NCI-H1694 treated with DMSO at 0.1 percent for 48 hours (cell line): ENCODE measurements at regions not wholly inside any gene's neighbourhood (a gene's known extent, or its start where the extent isn't known, plus 50 kb on each side); places are given as distances from the start of the nearest gene placed in this dataset.

Source experiments
- DNase-seq: peaks from one replicate; lab custom pipeline; 2025; lab: John Stamatoyannopoulos, UW

- no peak for DNase-seq
Measured at GRCh38 chr4:11264841-11265240, 163.9 kb downstream of the HS3ST1 start.

GRCh38 chr4:11264346-11264745 is 164.3 kb downstream of the HS3ST1 start:
- DNase-seq, result no peak

- DNase-seq, result no peak
Measured at GRCh38 chr4:11263208-11263607, 165.5 kb downstream of the HS3ST1 start.

- no peak for DNase-seq
Measured at GRCh38 chr4:11261066-11261850, 167.4 kb downstream of the HS3ST1 start.

- DNase-seq, result no peak
Measured at GRCh38 chr4:11259837-11260236, 168.9 kb downstream of the HS3ST1 start.

GRCh38 chr4:11252149-11252548 is 176.5 kb downstream of the HS3ST1 start:
- no peak for DNase-seq

- DNase-seq, result no peak
Measured at GRCh38 chr4:11250510-11250909, 178.2 kb downstream of the HS3ST1 start.

- no peak for DNase-seq
Measured at GRCh38 chr4:11232015-11232414, 196.7 kb downstream of the HS3ST1 start.

GRCh38 chr4:11230866-11231265 is 197.8 kb downstream of the HS3ST1 start:
- no peak for DNase-seq

GRCh38 chr4:11228530-11228929 is 200.2 kb downstream of the HS3ST1 start:
- no peak for DNase-seq

- DNase-seq, result no peak
Measured at GRCh38 chr4:11223311-11223710, 205.4 kb downstream of the HS3ST1 start.

- no peak for DNase-seq
Measured at GRCh38 chr4:11218692-11219091, 210.0 kb downstream of the HS3ST1 start.

GRCh38 chr4:11216520-11216919 is 212.2 kb downstream of the HS3ST1 start:
- no peak for DNase-seq

GRCh38 chr4:11214281-11214680 is 214.4 kb downstream of the HS3ST1 start:
- no peak for DNase-seq

GRCh38 chr4:11209826-11210225 is 218.9 kb downstream of the HS3ST1 start:
- peak; percentile 44 for DNase-seq

GRCh38 chr4:11201256-11201655 is 227.4 kb downstream of the HS3ST1 start:
- no peak for DNase-seq

- DNase-seq, result no peak
Measured at GRCh38 chr4:11198516-11199305, 230.0 kb downstream of the HS3ST1 start.

- DNase-seq, result no peak
Measured at GRCh38 chr4:11197631-11198341, 230.9 kb downstream of the HS3ST1 start.

- no peak for DNase-seq
Measured at GRCh38 chr4:11196927-11197522, 231.7 kb downstream of the HS3ST1 start.

- no peak for DNase-seq
Measured at GRCh38 chr4:11194431-11194830, 234.3 kb downstream of the HS3ST1 start.

GRCh38 chr4:11189756-11190155 is 238.9 kb downstream of the HS3ST1 start:
- no peak for DNase-seq

GRCh38 chr4:11183356-11183740 is 245.3 kb downstream of the HS3ST1 start:
- no peak for DNase-seq
